Endothelial cell of umbilical vein (primary cell): ENCODE measurements at regions not wholly inside any gene's neighbourhood (a gene's known extent, or its start where the extent isn't known, plus 50 kb on each side); places are given as distances from the start of the nearest gene placed in this dataset.
A peak's percentile ranks its signal among the peaks of the same experiment; 100 is the strongest.

ENCODE experiments used
- BruUV-seq: library from RNA; stranded (reverse); fragments of 400-500 nt; replicated peaks from 2 replicates; lab custom pipeline; 2021; lab: Mats Ljungman, UMichigan
- CTCF ChIA-PET: fragments of 300-600, 350-600 bp; sonication (Branson Sonifier 250); formaldehyde crosslinking; loops from one replicate; lab custom pipeline; 2021; ENCODE audit warnings: antibody characterized with exemption, inconsistent platforms; lab: Charles Lee
- POLR2A ChIA-PET: fragments of 300-600, 350-600 bp; sonication (Branson Sonifier 250); formaldehyde crosslinking; loops from one replicate; lab custom pipeline; 2021; ENCODE audit warnings: antibody characterized with exemption, inconsistent platforms; lab: Charles Lee
- DNase-seq: peaks from one replicate; pipeline ENCODE4 v3.0.0-alpha.2; 2011; ENCODE audit warnings: low read depth, low spot score
- FAIRE-seq: peaks from 2 replicates; lab custom pipeline; 2011; peaks lifted over from hg19 to GRCh38; lab: Jason Lieb, UNC
- H2AFZ ChIP-seq: 2 replicates; pipeline ENCODE4 v1.6.0; 2012; ENCODE audit warnings: low read depth, low read length, control low read depth, inconsistent platforms
- H3K27ac ChIP-seq: 2 replicates; pipeline ENCODE4 v1.5.1; 2011; ENCODE audit warnings: low read depth, mild to moderate bottlenecking, control low read depth, low read length, moderate library complexity; ENCODE audit not compliant: insufficient read depth
- H3K27me3 ChIP-seq, 2 experiments: 2 replicates each; pipeline versions ENCODE4 v1.6.0 to v1.6.1; 2011; ENCODE audit warnings: low read length in 2 of 2, mixed read lengths in 1 of 2; ENCODE audit not compliant: control insufficient read depth in 2 of 2, insufficient read depth in 2 of 2
- H3K36me3 ChIP-seq, 2 experiments: 2 replicates in 1 of 2; 3 replicates in 1 of 2; pipeline ENCODE4 v1.5.1; 2011; ENCODE audit warnings: low read length in 2 of 2, mild to moderate bottlenecking in 1 of 2, moderate library complexity in 1 of 2; ENCODE audit not compliant: control insufficient read depth in 2 of 2, insufficient read depth in 2 of 2; ENCODE audit errors: extremely low read depth in 1 of 2
- H3K4me1 ChIP-seq: 3 replicates; pipeline ENCODE4 v1.5.1; 2011; ENCODE audit warnings: mild to moderate bottlenecking, low read length; ENCODE audit not compliant: control insufficient read depth, insufficient read depth; ENCODE audit errors: extremely low read depth
- H3K4me2 ChIP-seq: 2 replicates; pipeline ENCODE4 v1.6.1; 2011; ENCODE audit warnings: low read length, control low read depth, mixed read lengths; ENCODE audit not compliant: insufficient read depth
- H3K4me3 ChIP-seq, 3 experiments: fragments of 200-600 bp in 1 of 3; sonication (generic), shearing (Covaris generic) in 1 of 3; replicated peaks in 1 of 3; 2 replicates each; pipeline ENCODE4 v1.5.1; 2011 to 2016; ENCODE audit warnings: control low read depth in 3 of 3, low read length in 3 of 3, mild to moderate bottlenecking in 2 of 3, inconsistent platforms in 1 of 3, low read depth in 1 of 3, moderate library complexity in 1 of 3; ENCODE audit not compliant: insufficient read depth in 1 of 3
- H3K79me2 ChIP-seq: 2 replicates; pipeline ENCODE4 v1.6.0; 2012; ENCODE audit warnings: low read length, inconsistent platforms; ENCODE audit not compliant: control insufficient read depth, insufficient read depth
- H3K9ac ChIP-seq: replicated peaks from 2 replicates; pipeline ENCODE3; 2011; ENCODE audit warnings: low read length, control low read depth; ENCODE audit not compliant: insufficient read depth; ENCODE audit errors: extremely low read depth
- H3K9me1 ChIP-seq: replicated peaks from 3 replicates; pipeline ENCODE4 v1.6.0; 2011; ENCODE audit warnings: mild to moderate bottlenecking, low read length; ENCODE audit not compliant: control insufficient read depth, insufficient read depth; ENCODE audit errors: extremely low read depth
- H3K9me3 ChIP-seq: replicated peaks from 2 replicates; pipeline ENCODE4 v1.5.1; 2012; ENCODE audit warnings: low read length, inconsistent platforms; ENCODE audit not compliant: control insufficient read depth, insufficient read depth
- H4K20me1 ChIP-seq: replicated peaks from 2 replicates; pipeline ENCODE3; 2011; ENCODE audit warnings: mild to moderate bottlenecking, low read length; ENCODE audit not compliant: control insufficient read depth, insufficient read depth; ENCODE audit errors: extremely low read depth
- EZH2 ChIP-seq: IDR thresholded peaks from 2 replicates; pipeline ENCODE4 v1.6.1; 2012; ENCODE audit warnings: borderline replicate concordance, low read depth, mild to moderate bottlenecking, moderate library complexity, low read length, inconsistent platforms; ENCODE audit not compliant: severe bottlenecking
- FOS ChIP-seq: IDR thresholded peaks from 2 replicates; pipeline ENCODE4 v1.6.1; 2011; ENCODE audit warnings: mild to moderate bottlenecking, low read length, moderate library complexity, borderline replicate concordance; ENCODE audit not compliant: insufficient read depth
- GATA2 ChIP-seq: IDR thresholded peaks from 2 replicates; pipeline ENCODE4 v1.7.0; 2011; ENCODE audit warnings: low read depth, mild to moderate bottlenecking, moderate library complexity, mixed read lengths, low read length; ENCODE audit not compliant: insufficient read length, insufficient read depth
- JUN ChIP-seq: IDR thresholded peaks from 2 replicates; pipeline ENCODE4 v1.6.1; 2011; ENCODE audit warnings: borderline replicate concordance, low read depth; ENCODE audit not compliant: insufficient read length, insufficient read depth
- POLR2A ChIP-seq: IDR thresholded peaks from 2 replicates; pipeline ENCODE4 v1.6.1; 2012; ENCODE audit warnings: low read depth, mild to moderate bottlenecking, control low read depth, low read length
- POLR2AphosphoS5 ChIP-seq: IDR thresholded peaks from 2 replicates; pipeline ENCODE4 v1.6.1; 2012; ENCODE audit warnings: low read depth, mild to moderate bottlenecking, control low read depth, low read length, moderate library complexity; ENCODE audit not compliant: insufficient read depth
- dilution Hi-C: fragments of 300-500 bp; cut with MboI; formaldehyde crosslinking; loops from one replicate; pipeline ENCODE4 v1.15.0; 2019; ENCODE audit warnings: low sequenced_read_pairs; ENCODE audit not compliant: extremely low pct_ligation_motif_present
- intact Hi-C: fragments of 100-400 bp; cut with micrococcal nuclease; formaldehyde crosslinking; loops from one replicate; pipeline ENCODE4 v1.10.0; 2022

GRCh38 chr13:59300355-59301173, 863.2 kb downstream of the DIAPH3 start:
- no peak overlapping the region for H2AFZ ChIP-seq
- H3K4me1 ChIP-seq = no peaks in the 10 kb centered on the region
- DNase-seq = no peak
- no peaks in the 10 kb centered on the region for H3K36me3 ChIP-seq
- H3K27ac ChIP-seq = no peak overlapping the region
- no peaks in the 10 kb centered on the region for H3K9me3 ChIP-seq
- TF ChIP-seq FOS (no peak), GATA2 (no peak), EZH2 (no peak), JUN (no peak)
- H4K20me1 ChIP-seq = no peaks in the 10 kb centered on the region
- no peaks in the 10 kb centered on the region for H3K79me2 ChIP-seq
- H3K4me2 ChIP-seq = no peak overlapping the region
- ChIA-PET CTCF (no interaction called here), POLR2A (no interaction called here)
- H3K9me1 ChIP-seq = no peaks in the 10 kb centered on the region
- FAIRE-seq = no peak
- H3K9ac ChIP-seq = no peak overlapping the region
- no peaks in the 10 kb centered on the region for H3K27me3 ChIP-seq
- intact Hi-C loops = no loop called here
- no peak overlapping the region for H3K4me3 ChIP-seq
- no TSS peak for BruUV-seq
- dilution Hi-C loops = no loop called here

DNA sequence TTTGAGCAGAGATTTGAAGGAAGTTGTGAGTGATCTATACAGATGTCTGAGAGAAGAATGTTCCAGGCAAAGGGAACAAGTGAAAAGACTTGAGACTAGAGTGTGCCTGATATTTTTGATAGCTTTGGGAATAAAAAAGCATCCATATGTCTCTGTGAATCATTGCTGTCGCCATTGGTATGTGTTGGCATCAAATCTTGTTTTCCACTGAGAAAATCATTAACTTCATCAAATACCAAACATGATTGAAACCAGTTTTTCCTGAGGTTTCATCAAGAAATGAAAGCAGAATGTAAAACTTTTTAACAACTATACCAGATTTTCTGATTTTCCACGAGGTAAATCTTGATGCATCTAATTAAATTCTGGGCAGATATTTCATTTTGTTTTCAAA, 862.6 kb downstream of the DIAPH3 start:
- H2AFZ ChIP-seq = no peak overlapping the region
- no peaks in the 10 kb centered on the region for H3K27me3 ChIP-seq
- no peaks in the 10 kb centered on the region for H4K20me1 ChIP-seq
- BruUV-seq = no TSS peak
- intact Hi-C loops = no loop called here
- H3K36me3 ChIP-seq = no peaks in the 10 kb centered on the region
- H3K9ac ChIP-seq = no peak overlapping the region
- dilution Hi-C loops = no loop called here
- H3K9me1 ChIP-seq = no peaks in the 10 kb centered on the region
- no peaks in the 10 kb centered on the region for H3K79me2 ChIP-seq
- no peak overlapping the region for H3K4me3 ChIP-seq
- TF ChIP-seq POLR2A = no peak
- TF ChIP-seq POLR2AphosphoS5 = no peak
- TF ChIP-seq GATA2 = no peak
- TF ChIP-seq JUN = no peak
- ChIA-PET POLR2A (no interaction called here), CTCF (no interaction called here)
- no peaks in the 10 kb centered on the region for H3K4me1 ChIP-seq
- H3K9me3 ChIP-seq = no peaks in the 10 kb centered on the region
- DNase-seq (no peak), FAIRE-seq (peak; percentile 35)
- H3K4me2 ChIP-seq = no peak overlapping the region
- no peak overlapping the region for H3K27ac ChIP-seq
